PC-9 (cell line): ENCODE measurements at regions not wholly inside any gene's neighbourhood (a gene's known extent, or its start where the extent isn't known, plus 50 kb on each side); places are given as distances from the start of the nearest gene placed in this dataset.

Experiments
- BruUV-seq: library from RNA; stranded (reverse); fragments of 400-500 nt; replicated peaks from 2 replicates; lab custom pipeline; 2021; lab: Mats Ljungman, UMichigan
- CTCF ChIA-PET: fragments of 300-600 bp; sonication (Branson Sonifier 250); formaldehyde crosslinking; loops from one replicate; lab custom pipeline; 2022; ENCODE audit warnings: antibody characterized with exemption; lab: Charles Lee
- POLR2A ChIA-PET: fragments of 300-600 bp; sonication (Branson Sonifier 250); formaldehyde crosslinking; loops from one replicate; lab custom pipeline; 2022; ENCODE audit warnings: antibody characterized with exemption; ENCODE audit not compliant: unreplicated experiment; lab: Charles Lee
- DNase-seq, 2 experiments: peaks; one replicate each; pipeline versions ENCODE4 v3.0.0 to v3.0.0-alpha.2; 2015 to 2022; ENCODE audit warnings: mixed read lengths in 1 of 2
- H2AFZ ChIP-seq: fragments of 200-600 bp; sonication (generic); 2 replicates; pipeline ENCODE4 v1.8.1; 2017; ENCODE audit warnings: antibody characterized with exemption
- H3F3A ChIP-seq: fragments of 200-600 bp; sonication (generic); 2 replicates; pipeline ENCODE4 v1.8.1; 2017; ENCODE audit warnings: antibody characterized with exemption, mild to moderate bottlenecking, low read depth; ENCODE audit not compliant: insufficient read depth
- H3K27ac ChIP-seq: fragments of 200-600 bp; sonication (generic); 2 replicates; pipeline ENCODE4 v1.6.1; 2016; ENCODE audit warnings: mixed run types
- H3K27me3 ChIP-seq: fragments of 200-600 bp; sonication (generic); 2 replicates; pipeline ENCODE4 v1.6.1; 2016; ENCODE audit warnings: low read depth, mixed run types; ENCODE audit not compliant: insufficient read depth
- H3K36me3 ChIP-seq: fragments of 200-600 bp; sonication (generic); 2 replicates; pipeline ENCODE4 v1.6.1; 2016; ENCODE audit warnings: low read depth, mixed run types
- H3K4me1 ChIP-seq: fragments of 200-600 bp; sonication (generic); replicated peaks from 2 replicates; pipeline ENCODE4 v1.6.1; 2016; ENCODE audit warnings: mixed run types; ENCODE audit not compliant: insufficient read depth
- H3K4me2 ChIP-seq: fragments of 200-600 bp; sonication (generic); 2 replicates; pipeline ENCODE4 v1.6.1; 2017; ENCODE audit warnings: mixed run types
- H3K4me3 ChIP-seq: fragments of 200-600 bp; sonication (generic); 2 replicates; pipeline ENCODE4 v1.6.1; 2016; ENCODE audit warnings: mixed run types
- H3K79me2 ChIP-seq: fragments of 200-600 bp; sonication (generic); 2 replicates; pipeline ENCODE4 v1.6.1; 2017; ENCODE audit warnings: low read depth, mixed run types
- H3K9me2 ChIP-seq: fragments of 200-600 bp; sonication (generic); 2 replicates; pipeline ENCODE4 v1.8.1; 2017; ENCODE audit warnings: mild to moderate bottlenecking; ENCODE audit not compliant: insufficient read depth
- H3K9me3 ChIP-seq: fragments of 200-600 bp; sonication (generic); 2 replicates; pipeline ENCODE4 v1.8.1; 2016; ENCODE audit warnings: low read depth; ENCODE audit not compliant: insufficient read depth
- H4K20me1 ChIP-seq: fragments of 200-600 bp; sonication (generic); 2 replicates; pipeline ENCODE4 v1.8.1; 2017; ENCODE audit not compliant: insufficient read depth
- EZH2 ChIP-seq: fragments of 200-600 bp; sonication (generic); IDR thresholded peaks from 2 replicates; pipeline ENCODE4 v1.8.0; 2017; ENCODE audit warnings: antibody characterized with exemption, low read depth
- intact Hi-C: fragments of 100-400 bp; cut with micrococcal nuclease; formaldehyde crosslinking; loops from one replicate; pipeline ENCODE4 v1.10.0; 2022; ENCODE audit not compliant: unreplicated experiment
- TF ChIP-seq, protein P1 (sequence below): fragments of 200-600 bp; sonication (generic); conservative IDR thresholded peaks from 2 replicates; pipeline ENCODE4 v1.6.1; 2017; ENCODE audit warnings: mixed run types, antibody characterized with exemption, mild to moderate bottlenecking, moderate library complexity

DNA sequence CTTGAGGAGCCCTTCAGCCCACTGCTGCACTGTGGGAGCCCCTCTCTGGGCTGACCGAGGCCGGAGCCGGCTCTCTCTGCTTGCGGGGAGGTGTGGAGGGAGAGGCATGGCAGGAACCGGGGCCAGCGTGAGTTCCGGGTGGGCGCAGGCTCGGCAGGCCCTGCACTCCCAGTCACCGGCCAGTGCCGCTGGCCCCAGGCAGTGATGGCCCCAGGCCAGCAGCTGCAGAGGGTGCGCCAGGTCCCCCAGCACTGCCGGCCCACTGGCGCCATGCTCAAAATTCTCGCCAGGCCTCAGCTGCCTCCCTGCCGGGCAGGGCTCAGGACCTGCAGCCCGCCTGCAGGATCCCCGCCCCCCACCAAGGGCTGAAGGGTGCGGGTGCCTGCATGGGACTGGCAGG is 128.4 kb upstream of the STARD3NL start:
- no peak overlapping the region for H3K4me2 ChIP-seq
- ChIA-PET POLR2A (no interaction called here), CTCF (no interaction called here)
- H3K27ac ChIP-seq, result no peak overlapping the region
- no peaks in the 10 kb centered on the region for H3K79me2 ChIP-seq
- no peaks in the 10 kb centered on the region for H3K9me2 ChIP-seq
- H2AFZ ChIP-seq, result no peak overlapping the region
- intact Hi-C loops, result no loop called here
- TF ChIP-seq EZH2, result no peak
- TF ChIP-seq, protein P1, sequence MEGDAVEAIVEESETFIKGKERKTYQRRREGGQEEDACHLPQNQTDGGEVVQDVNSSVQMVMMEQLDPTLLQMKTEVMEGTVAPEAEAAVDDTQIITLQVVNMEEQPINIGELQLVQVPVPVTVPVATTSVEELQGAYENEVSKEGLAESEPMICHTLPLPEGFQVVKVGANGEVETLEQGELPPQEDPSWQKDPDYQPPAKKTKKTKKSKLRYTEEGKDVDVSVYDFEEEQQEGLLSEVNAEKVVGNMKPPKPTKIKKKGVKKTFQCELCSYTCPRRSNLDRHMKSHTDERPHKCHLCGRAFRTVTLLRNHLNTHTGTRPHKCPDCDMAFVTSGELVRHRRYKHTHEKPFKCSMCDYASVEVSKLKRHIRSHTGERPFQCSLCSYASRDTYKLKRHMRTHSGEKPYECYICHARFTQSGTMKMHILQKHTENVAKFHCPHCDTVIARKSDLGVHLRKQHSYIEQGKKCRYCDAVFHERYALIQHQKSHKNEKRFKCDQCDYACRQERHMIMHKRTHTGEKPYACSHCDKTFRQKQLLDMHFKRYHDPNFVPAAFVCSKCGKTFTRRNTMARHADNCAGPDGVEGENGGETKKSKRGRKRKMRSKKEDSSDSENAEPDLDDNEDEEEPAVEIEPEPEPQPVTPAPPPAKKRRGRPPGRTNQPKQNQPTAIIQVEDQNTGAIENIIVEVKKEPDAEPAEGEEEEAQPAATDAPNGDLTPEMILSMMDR, result no peak
- no peaks in the 10 kb centered on the region for H3K36me3 ChIP-seq
- H3K9me3 ChIP-seq, result no peaks in the 10 kb centered on the region; the same call in 1 of the 2 replicates
- no peak overlapping the region for H3K4me3 ChIP-seq
- H3F3A ChIP-seq, result no peaks in the 10 kb centered on the region
- H3K4me1 ChIP-seq, result no peaks in the 10 kb centered on the region
- peaks cover 3% of the 10 kb centered on the region; the same call in 1 of the 2 replicates for H3K27me3 ChIP-seq
- no peaks in the 10 kb centered on the region for H4K20me1 ChIP-seq
- no TSS peak for BruUV-seq
- DNase-seq, result no peak

DNA sequence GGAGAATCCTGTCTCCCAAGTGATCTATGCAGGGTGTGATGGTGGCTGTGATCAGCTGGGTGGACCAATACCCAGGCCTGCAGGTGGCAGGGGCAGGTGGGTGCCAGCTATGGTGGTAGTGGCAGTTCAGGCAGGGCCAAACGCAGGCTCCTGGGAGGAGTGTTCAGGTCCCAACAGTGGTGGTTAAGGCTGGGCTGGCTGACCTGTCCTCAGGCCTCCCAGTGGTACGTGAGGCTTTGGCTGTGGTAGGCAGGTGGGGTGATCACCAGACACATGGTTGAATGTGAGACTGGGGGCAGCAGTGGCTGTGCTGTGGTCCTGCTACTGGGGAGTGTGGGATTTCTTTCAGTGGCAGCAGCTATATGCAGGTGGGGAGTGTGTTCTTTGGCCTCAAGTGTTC is 126.7 kb upstream of the STARD3NL start:
- POLR2A ChIA-PET, result no interaction called here
- Histone ChIP-seq H3K36me3 (no peaks in the 10 kb centered on the region), H3K4me3 (no peak overlapping the region), H3K79me2 (no peaks in the 10 kb centered on the region), H3K4me2 (no peak overlapping the region), H3K9me3 (no peaks in the 10 kb centered on the region; the same call in 1 of the 2 replicates), H3K27ac (no peak overlapping the region), H4K20me1 (no peaks in the 10 kb centered on the region), H2AFZ (no peak overlapping the region), H3K27me3 (peaks cover 3% of the 10 kb centered on the region; the same call in 1 of the 2 replicates), H3K4me1 (no peaks in the 10 kb centered on the region), H3F3A (no peaks in the 10 kb centered on the region), H3K9me2 (no peaks in the 10 kb centered on the region)
- intact Hi-C loops, result no loop called here
- no peak for TF ChIP-seq EZH2
- TF ChIP-seq, protein P1, result no peak
- DNase-seq, result no peak
- BruUV-seq, result no TSS peak
- CTCF ChIA-PET, result no interaction called here

GRCh38 chr7:38051786-38052185 is 126.3 kb upstream of the STARD3NL start:
- BruUV-seq, result no TSS peak
- H3K27ac ChIP-seq, result no peak overlapping the region
- H3K9me3 ChIP-seq, result no peaks in the 10 kb centered on the region; the same call in 1 of the 2 replicates
- no peaks in the 10 kb centered on the region for H4K20me1 ChIP-seq
- ChIA-PET CTCF (no interaction called here), POLR2A (no interaction called here)
- H3K4me2 ChIP-seq, result no peak overlapping the region
- H3K36me3 ChIP-seq, result no peaks in the 10 kb centered on the region
- no peaks in the 10 kb centered on the region for H3K4me1 ChIP-seq
- H3K9me2 ChIP-seq, result no peaks in the 10 kb centered on the region
- H2AFZ ChIP-seq, result no peak overlapping the region
- H3K27me3 ChIP-seq, result peaks cover 3% of the 10 kb centered on the region; the same call in 1 of the 2 replicates
- no peaks in the 10 kb centered on the region for H3K79me2 ChIP-seq
- TF ChIP-seq, protein P1, result no peak
- TF ChIP-seq EZH2, result no peak
- no peak for DNase-seq
- intact Hi-C loops, result no loop called here
- no peak overlapping the region for H3K4me3 ChIP-seq
- no peaks in the 10 kb centered on the region for H3F3A ChIP-seq
